H1 (cell line): ENCODE measurements at regions not wholly inside any gene's neighbourhood (a gene's known extent, or its start where the extent isn't known, plus 50 kb on each side); places are given as distances from the start of the nearest gene placed in this dataset.

Source experiments
- CTCF ChIA-PET: fragments of 300-600 bp; sonication (Branson Sonifier 250); formaldehyde crosslinking; loops from one replicate; lab custom pipeline; 2021; ENCODE audit not compliant: partially characterized antibody; lab: Charles Lee
- POLR2A ChIA-PET: fragments of 300-600 bp; sonication (Branson Sonifier 250); formaldehyde crosslinking; loops from one replicate; lab custom pipeline; 2021; ENCODE audit warnings: inconsistent platforms; ENCODE audit not compliant: partially characterized antibody; lab: Charles Lee
- DNase-seq, 2 experiments: peaks; one replicate each; pipeline versions ENCODE4 v3.0.0 to v3.0.0-alpha.2; 2010 to 2022; ENCODE audit warnings: low spot score in 2 of 2, low read depth in 1 of 2, mixed read lengths in 1 of 2
- FAIRE-seq: peaks from 2 replicates; lab custom pipeline; 2011; peaks lifted over from hg19 to GRCh38; lab: Jason Lieb, UNC
- H2AFZ ChIP-seq: 2 replicates; pipeline ENCODE4 v1.8.1; 2012; ENCODE audit warnings: low read length, inconsistent platforms
- H2AK5ac ChIP-seq: 2 replicates; pipeline ENCODE4 v1.6.1; 2013; ENCODE audit warnings: low read depth, low read length
- H2BK120ac ChIP-seq: replicated peaks from 2 replicates; pipeline ENCODE3; 2013; ENCODE audit warnings: low read depth, low read length, inconsistent platforms
- H2BK12ac ChIP-seq: 2 replicates; pipeline ENCODE4 v1.6.1; 2013; ENCODE audit warnings: low read depth, low read length
- H2BK15ac ChIP-seq: 2 replicates; pipeline ENCODE4 v1.6.1; 2013; ENCODE audit warnings: low read length
- H2BK20ac ChIP-seq: 2 replicates; pipeline ENCODE4 v1.6.1; 2013; ENCODE audit warnings: low read length
- H2BK5ac ChIP-seq: 2 replicates; pipeline ENCODE4 v1.6.1; 2013; ENCODE audit warnings: low read depth, low read length
- H3K14ac ChIP-seq: 2 replicates; pipeline ENCODE4 v1.6.1; 2013; ENCODE audit warnings: inconsistent platforms; ENCODE audit not compliant: insufficient read length
- H3K18ac ChIP-seq: 2 replicates; pipeline ENCODE4 v1.6.1; 2013; ENCODE audit warnings: low read length; ENCODE audit errors: extremely low read depth
- H3K23ac ChIP-seq: 2 replicates; pipeline ENCODE4 v1.6.1; 2013; ENCODE audit warnings: inconsistent platforms; ENCODE audit not compliant: insufficient read length
- H3K23me2 ChIP-seq: 2 replicates; pipeline ENCODE4 v1.6.1; 2013; ENCODE audit warnings: low read depth, low read length
- H3K27ac ChIP-seq: 2 replicates; pipeline ENCODE4 v1.6.1; 2011; ENCODE audit warnings: low read depth, low read length, inconsistent platforms
- H3K27me3 ChIP-seq, 4 experiments: replicated peaks in 1 of 4; 1 replicate in 1 of 4; 2 replicates in 3 of 4; pipeline versions ENCODE4 v1.6.1 to v1.8.1; 2011 to 2013; ENCODE audit warnings: low read length in 3 of 4, mild to moderate bottlenecking in 3 of 4, inconsistent platforms in 2 of 4, mixed read lengths in 2 of 4, moderate library complexity in 1 of 4; ENCODE audit not compliant: control insufficient read depth in 3 of 4, insufficient read depth in 3 of 4; ENCODE audit errors: extremely low read depth in 1 of 4
- H3K36me3 ChIP-seq, 4 experiments: 2 replicates each; pipeline versions ENCODE4 v1.6.1 to v1.8.1; 2011 to 2013; ENCODE audit warnings: mild to moderate bottlenecking in 4 of 4, low read length in 3 of 4, moderate library complexity in 2 of 4, control low read depth in 1 of 4, inconsistent platforms in 1 of 4; ENCODE audit not compliant: insufficient read depth in 4 of 4, control insufficient read depth in 2 of 4
- H3K4ac ChIP-seq: replicated peaks from 2 replicates; pipeline ENCODE3; 2013; ENCODE audit warnings: low read length, low read depth, mixed read lengths, inconsistent platforms; ENCODE audit not compliant: insufficient read length
- H3K4me1 ChIP-seq, 4 experiments: replicated peaks in 1 of 4; 1 replicate in 1 of 4; 2 replicates in 3 of 4; pipeline versions ENCODE4 v1.6.1 to v1.8.1; 2011 to 2013; ENCODE audit warnings: low read length in 3 of 4, inconsistent platforms in 2 of 4, mixed read lengths in 1 of 4; ENCODE audit not compliant: insufficient read depth in 4 of 4, control insufficient read depth in 3 of 4
- H3K4me2 ChIP-seq, 2 experiments: 2 replicates each; pipeline versions ENCODE4 v1.6.1 to v1.8.1; 2011 to 2013; ENCODE audit warnings: low read depth in 2 of 2, low read length in 2 of 2, control low read depth in 1 of 2, inconsistent platforms in 1 of 2, mild to moderate bottlenecking in 1 of 2; ENCODE audit not compliant: insufficient read depth in 1 of 2
- H3K4me3 ChIP-seq, 4 experiments: fragments of 200-600, 300-600 bp in 1 of 4; sonication (generic), shearing (Covaris generic), sonication (Bioruptor Twin) in 1 of 4; 2 replicates each; pipeline versions ENCODE4 v1.5.1 to v1.8.1; 2011 to 2016; ENCODE audit warnings: low read length in 4 of 4, low read depth in 3 of 4, control low read depth in 2 of 4, inconsistent platforms in 2 of 4, mild to moderate bottlenecking in 2 of 4, mixed read lengths in 1 of 4, moderate library complexity in 1 of 4; ENCODE audit not compliant: insufficient read depth in 2 of 4; ENCODE audit errors: extremely low read depth in 1 of 4
- H3K56ac ChIP-seq: replicated peaks from 2 replicates; pipeline ENCODE3; 2013; ENCODE audit warnings: low read depth, mild to moderate bottlenecking, mixed read lengths, low read length, inconsistent platforms; ENCODE audit not compliant: insufficient read length
- H3K79me1 ChIP-seq: 2 replicates; pipeline ENCODE4 v1.6.1; 2013; ENCODE audit warnings: low read depth, low read length, control low read depth
- H3K79me2 ChIP-seq, 2 experiments: 2 replicates each; pipeline versions ENCODE4 v1.6.1 to v1.8.1; 2012 to 2013; ENCODE audit warnings: low read length in 2 of 2, mild to moderate bottlenecking in 2 of 2, inconsistent platforms in 1 of 2; ENCODE audit not compliant: insufficient read depth in 2 of 2, control insufficient read depth in 1 of 2
- H3K9ac ChIP-seq, 4 experiments: replicated peaks in 1 of 4; 1 replicate in 1 of 4; 2 replicates in 3 of 4; pipeline versions ENCODE4 v1.6.1 to v1.8.1; 2011 to 2013; ENCODE audit warnings: low read depth in 3 of 4, low read length in 3 of 4, control low read depth in 2 of 4, mild to moderate bottlenecking in 2 of 4, moderate library complexity in 2 of 4, inconsistent platforms in 1 of 4; ENCODE audit errors: extremely low read depth in 1 of 4
- H3K9me3 ChIP-seq, 2 experiments: 2 replicates each; pipeline versions ENCODE4 v1.6.1 to v1.8.1; 2012 to 2013; ENCODE audit warnings: mild to moderate bottlenecking in 2 of 2, moderate library complexity in 2 of 2, control low read depth in 1 of 2, inconsistent platforms in 1 of 2, low read depth in 1 of 2, low read length in 1 of 2, mixed read lengths in 1 of 2; ENCODE audit not compliant: insufficient read depth in 2 of 2
- H4K20me1 ChIP-seq, 2 experiments: replicated peaks in 1 of 2; 2 replicates each; pipeline versions ENCODE3 to v1.8.1; 2011 to 2013; ENCODE audit warnings: inconsistent platforms in 2 of 2, low read length in 2 of 2, mild to moderate bottlenecking in 1 of 2; ENCODE audit not compliant: insufficient read depth in 2 of 2, control insufficient read depth in 1 of 2
- H4K5ac ChIP-seq: 2 replicates; pipeline ENCODE4 v1.6.1; 2013; ENCODE audit warnings: low read length, low read depth, mixed read lengths, inconsistent platforms; ENCODE audit not compliant: insufficient read length
- H4K8ac ChIP-seq: 2 replicates; pipeline ENCODE4 v1.8.0; 2013; ENCODE audit warnings: mild to moderate bottlenecking, moderate library complexity, low read length, inconsistent platforms; ENCODE audit not compliant: insufficient read depth; ENCODE audit errors: extremely low read depth
- H4K91ac ChIP-seq: replicated peaks from 2 replicates; pipeline ENCODE3; 2013; ENCODE audit warnings: low read length, mixed read lengths, inconsistent platforms; ENCODE audit not compliant: insufficient read length
- KDM5A ChIP-seq: fragments of 200-600 bp; IDR thresholded peaks from 2 replicates; pipeline ENCODE4 v1.7.1; 2012; ENCODE audit warnings: mild to moderate bottlenecking, low read length, inconsistent platforms, mixed read lengths
- NRF1 ChIP-seq: IDR thresholded peaks from 2 replicates; pipeline ENCODE4 v1.6.1; 2011; ENCODE audit warnings: mild to moderate bottlenecking, low read depth, low read length, improper control_type of control experiment
- SP4 ChIP-seq: IDR thresholded peaks from 2 replicates; pipeline ENCODE4 v1.6.1; 2012; ENCODE audit warnings: low read length, inconsistent platforms
- WGBS, 2 experiments: shearing (Covaris generic) in 1 of 2; methylation state at CpG; one replicate each; pipeline versions ENCODE4 v1.1.6 to v1.1.7; 2013 to 2015; ENCODE audit warnings: low lambda C conversion rate in 2 of 2, mixed read lengths in 2 of 2, inconsistent platforms in 1 of 2, low coverage in 1 of 2, missing lambda C conversion rate in 1 of 2; ENCODE audit not compliant: insufficient replicate concordance in 2 of 2, insufficient coverage in 1 of 2, insufficient read length in 1 of 2; ENCODE audit errors: extremely low coverage in 1 of 2, missing lambda C conversion rate in 1 of 2; 5-methylcytosine and 5-hydroxymethylcytosine counted together

GRCh38 chr19:28329429-28329828, 883.5 kb downstream of the UQCRFS1 start:
- Histone ChIP-seq H3K27me3 (no peaks in the 10 kb centered on the region), H2BK20ac (no peak overlapping the region), H3K27ac (no peak overlapping the region), H2BK12ac (no peak overlapping the region), H2BK120ac (no peak overlapping the region), H3K79me2 (no peaks in the 10 kb centered on the region), H4K5ac (no peak overlapping the region), H4K20me1 (no peaks in the 10 kb centered on the region), H3K4me1 (no peaks in the 10 kb centered on the region), H3K79me1 (no peaks in the 10 kb centered on the region), H2BK5ac (no peak overlapping the region), H3K9me3 (peaks cover 5 to 7% of the 10 kb centered on the region in 2 experiments; a peak in 2 of 4 replicates), H3K4me3 (no peak overlapping the region), H3K4me2 (no peak overlapping the region), H4K8ac (no peak overlapping the region), H2BK15ac (no peak overlapping the region), H4K91ac (no peak overlapping the region), H3K23ac (no peak overlapping the region), H3K4ac (no peak overlapping the region), H3K14ac (no peak overlapping the region), H2AFZ (no peak overlapping the region), H3K23me2 (no peaks in the 10 kb centered on the region), H3K36me3 (no peaks in the 10 kb centered on the region), H2AK5ac (no peak overlapping the region), H3K56ac (no peak overlapping the region), H3K9ac (no peak overlapping the region), H3K18ac (no peak overlapping the region)
- FAIRE-seq (no peak), DNase-seq (no peak)
- CTCF ChIA-PET: interaction anchor here (0.6 to 20.3 kb wide), 3 partner anchors 83 to 380 kb away, joined by 3 to 289 read pairs (median 3); no protein-coding TSS in a partner anchor
- POLR2A ChIA-PET: no interaction called here
- TF ChIP-seq KDM5A (no peak), SP4 (no peak), NRF1 (no peak)
- WGBS, 2 experiments: 90% methylated on average over 4 of the region's 4 CpGs; no CpG with 5 or more reads in 1 of the 2 experiments
